ENCODE measurements at regions not wholly inside any gene's neighbourhood (a gene's known extent, or its start where the extent isn't known, plus 50 kb on each side); places are given as distances from the start of the nearest gene placed in this dataset.
A peak's percentile ranks its signal among the peaks of the same experiment; 100 is the strongest.

- DNase-seq = no peak
These were observed 1183.4 kb upstream of the AUTS2 start for GRCh38 chr7:68414631-68415425.

GRCh38 chr7:68417002-68417401 is 1181.3 kb upstream of the AUTS2 start:
- no peak for DNase-seq

GRCh38 chr7:68417659-68418058 is 1180.6 kb upstream of the AUTS2 start:
- DNase-seq = no peak

GRCh38 chr7:68420342-68421192 is 1177.7 kb upstream of the AUTS2 start:
- DNase-seq = peak; percentile 58

- DNase-seq = no peak
These were observed 1176.6 kb upstream of the AUTS2 start for GRCh38 chr7:68421712-68422111.

- no peak for DNase-seq
These were observed 1176.0 kb upstream of the AUTS2 start for GRCh38 chr7:68422281-68422680.

- no peak for DNase-seq
These were observed 1174.9 kb upstream of the AUTS2 start for GRCh38 chr7:68423356-68423755.

GRCh38 chr7:68424658-68425297 is 1173.5 kb upstream of the AUTS2 start:
- no peak for DNase-seq

- no peak for DNase-seq
These were observed 1172.9 kb upstream of the AUTS2 start for GRCh38 chr7:68425377-68425776.

- DNase-seq = no peak
These were observed 1168.7 kb upstream of the AUTS2 start for GRCh38 chr7:68429411-68430117.

- no peak for DNase-seq
These were observed 1165.7 kb upstream of the AUTS2 start for GRCh38 chr7:68432585-68432984.

GRCh38 chr7:68433462-68434070 is 1164.7 kb upstream of the AUTS2 start:
- no peak for DNase-seq

- DNase-seq = no peak
These were observed 1163.4 kb upstream of the AUTS2 start for GRCh38 chr7:68434857-68435256.

GRCh38 chr7:68438016-68438415 is 1160.3 kb upstream of the AUTS2 start:
- DNase-seq = no peak

- no peak for DNase-seq
These were observed 1159.5 kb upstream of the AUTS2 start for GRCh38 chr7:68438811-68439210.

GRCh38 chr7:68439897-68440296 is 1158.4 kb upstream of the AUTS2 start:
- DNase-seq = no peak

- peak; percentile 40 for DNase-seq
These were observed 1157.4 kb upstream of the AUTS2 start for GRCh38 chr7:68440866-68441265.

GRCh38 chr7:68441645-68442044 is 1156.6 kb upstream of the AUTS2 start:
- DNase-seq = no peak

- DNase-seq = no peak
These were observed 1155.2 kb upstream of the AUTS2 start for GRCh38 chr7:68442931-68443631.

GRCh38 chr7:68444042-68444441 is 1154.2 kb upstream of the AUTS2 start:
- no peak for DNase-seq

GRCh38 chr7:68444956-68445355 is 1153.3 kb upstream of the AUTS2 start:
- DNase-seq = no peak

GRCh38 chr7:68446183-68446582 is 1152.1 kb upstream of the AUTS2 start:
- no peak for DNase-seq
